Gastrocnemius medialis (tissue), 4 donors: ENCODE measurements at regions not wholly inside any gene's neighbourhood (a gene's known extent, or its start where the extent isn't known, plus 50 kb on each side); places are given as distances from the start of the nearest gene placed in this dataset.

Source experiments
- POLR2A ChIP-seq, 2 donors: fragments of 450-650 bp; IDR thresholded peaks; one replicate each; pipeline ENCODE4 v1.6.1; 2017; ENCODE audit warnings: antibody characterized with exemption in 2 of 2, mild to moderate bottlenecking in 2 of 2, moderate library complexity in 2 of 2
- TF ChIP-seq, protein P1 (sequence below), 5 experiments: fragments of 450-650 bp in 3 of 5; fragments of 200-600 bp in 2 of 5; sonication (generic) in 2 of 5; IDR thresholded peaks in 4 of 5; conservative IDR thresholded peaks in 1 of 5; 1 replicate in 4 of 5; 2 replicates in 1 of 5; pipeline ENCODE4 v1.5.1; 2016 to 2019; ENCODE audit warnings: antibody characterized with exemption in 5 of 5, mild to moderate bottlenecking in 3 of 5, moderate library complexity in 3 of 5

- TF ChIP-seq, protein P1, sequence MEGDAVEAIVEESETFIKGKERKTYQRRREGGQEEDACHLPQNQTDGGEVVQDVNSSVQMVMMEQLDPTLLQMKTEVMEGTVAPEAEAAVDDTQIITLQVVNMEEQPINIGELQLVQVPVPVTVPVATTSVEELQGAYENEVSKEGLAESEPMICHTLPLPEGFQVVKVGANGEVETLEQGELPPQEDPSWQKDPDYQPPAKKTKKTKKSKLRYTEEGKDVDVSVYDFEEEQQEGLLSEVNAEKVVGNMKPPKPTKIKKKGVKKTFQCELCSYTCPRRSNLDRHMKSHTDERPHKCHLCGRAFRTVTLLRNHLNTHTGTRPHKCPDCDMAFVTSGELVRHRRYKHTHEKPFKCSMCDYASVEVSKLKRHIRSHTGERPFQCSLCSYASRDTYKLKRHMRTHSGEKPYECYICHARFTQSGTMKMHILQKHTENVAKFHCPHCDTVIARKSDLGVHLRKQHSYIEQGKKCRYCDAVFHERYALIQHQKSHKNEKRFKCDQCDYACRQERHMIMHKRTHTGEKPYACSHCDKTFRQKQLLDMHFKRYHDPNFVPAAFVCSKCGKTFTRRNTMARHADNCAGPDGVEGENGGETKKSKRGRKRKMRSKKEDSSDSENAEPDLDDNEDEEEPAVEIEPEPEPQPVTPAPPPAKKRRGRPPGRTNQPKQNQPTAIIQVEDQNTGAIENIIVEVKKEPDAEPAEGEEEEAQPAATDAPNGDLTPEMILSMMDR (IDR thresholded peaks at IDR 0.05 in 4 of 5, conservative IDR thresholded peaks at IDR 0.05 in 1 of 5), result no peak
- TF ChIP-seq POLR2A (IDR thresholded peaks at IDR 0.05), result no peak
Observed at GRCh38 chr12:19576506-19577280, 137.4 kb downstream of the AEBP2 start.
